HCT116 (cell line): ENCODE measurements at regions not wholly inside any gene's neighbourhood (a gene's known extent, or its start where the extent isn't known, plus 50 kb on each side); places are given as distances from the start of the nearest gene placed in this dataset.

Experiments
- ATAC-seq: fragments of 200-7000 bp; cut with Tn5 transposase; 2 replicates; pipeline ENCODE4 v1.9.1; 2020; ENCODE audit warnings: mild to moderate bottlenecking, moderate library complexity
- BruUV-seq: library from RNA; stranded (reverse); fragments of 400-500 nt; replicated peaks from 2 replicates; lab custom pipeline; 2021; lab: Mats Ljungman, UMichigan
- CTCF ChIA-PET: fragments of 300-600 bp; sonication (Branson Sonifier 250); formaldehyde crosslinking; loops from one replicate; lab custom pipeline; 2021; ENCODE audit warnings: antibody characterized with exemption; lab: Charles Lee
- POLR2A ChIA-PET: fragments of 300-600, 350-600 bp; sonication (Branson Sonifier 250); formaldehyde crosslinking; loops from one replicate; lab custom pipeline; 2021; ENCODE audit warnings: antibody characterized with exemption; lab: Charles Lee
- RAD21 ChIA-PET, 2 experiments: fragments of 300-600 bp; sonication (Branson Sonifier 250); formaldehyde crosslinking; loops; one replicate each; lab custom pipeline; 2023; ENCODE audit warnings: low total read pairs in 2 of 2; ENCODE audit not compliant: uncharacterized antibody in 2 of 2, unreplicated experiment in 2 of 2, low non-redundant PET in 1 of 2; lab: Charles Lee
- DNase-seq: peaks from one replicate; pipeline ENCODE4 v3.0.0-alpha.2; 2010; ENCODE audit warnings: low read depth, low spot score
- H2AFZ ChIP-seq: fragments of 200-600 bp; shearing (Covaris generic), sonication (generic); 2 replicates; pipeline ENCODE4 v1.6.1; 2017; ENCODE audit warnings: low read depth, mixed run types, mixed read lengths, antibody characterized with exemption, low read length; ENCODE audit not compliant: poor library complexity, severe bottlenecking
- H3K27ac ChIP-seq: 2 replicates; pipeline ENCODE4 v1.5.1; 2012; ENCODE audit warnings: low read depth, low read length
- H3K27me3 ChIP-seq: fragments of 200-600 bp; sonication (generic); 2 replicates; pipeline ENCODE4 v1.6.1; 2016; ENCODE audit warnings: mixed run types, low read length, mixed read lengths; ENCODE audit not compliant: insufficient read depth
- H3K36me3 ChIP-seq, 2 experiments: fragments of 200-500 bp in 1 of 2; fragments of 200-600 bp in 1 of 2; sonication (Bioruptor generic) in 1 of 2; sonication (generic) in 1 of 2; 2 replicates each; pipeline versions ENCODE4 v1.5.1 to v1.6.1; 2014 to 2016; ENCODE audit warnings: low read length in 2 of 2, inconsistent platforms in 1 of 2, mixed read lengths in 1 of 2, mixed run types in 1 of 2; ENCODE audit not compliant: insufficient read depth in 2 of 2, control insufficient read depth in 1 of 2
- H3K4me1 ChIP-seq, 2 experiments: fragments of 200-600 bp in 1 of 2; sonication (generic) in 1 of 2; 2 replicates each; pipeline versions ENCODE4 v1.5.1 to v1.6.1; 2012 to 2017; ENCODE audit warnings: low read length in 2 of 2, inconsistent platforms in 1 of 2, mild to moderate bottlenecking in 1 of 2, mixed read lengths in 1 of 2, mixed run types in 1 of 2, moderate library complexity in 1 of 2; ENCODE audit not compliant: insufficient read depth in 2 of 2, control insufficient read depth in 1 of 2
- H3K4me2 ChIP-seq: fragments of 200-600 bp; sonication (generic); 2 replicates; pipeline ENCODE4 v1.6.1; 2017; ENCODE audit warnings: mixed run types, low read length, mixed read lengths
- H3K4me3 ChIP-seq, 2 experiments: fragments of 200-600 bp in 1 of 2; sonication (generic) in 1 of 2; replicated peaks in 1 of 2; 2 replicates each; pipeline ENCODE4 v1.5.1; 2011 to 2016; ENCODE audit warnings: low read length in 2 of 2, control low read depth in 1 of 2, low read depth in 1 of 2, mild to moderate bottlenecking in 1 of 2, mixed read lengths in 1 of 2, mixed run types in 1 of 2
- H3K79me2 ChIP-seq: fragments of 200-600 bp; sonication (generic); 2 replicates; pipeline ENCODE4 v1.6.1; 2017; ENCODE audit warnings: mild to moderate bottlenecking, mixed run types, low read length, moderate library complexity, mixed read lengths; ENCODE audit not compliant: insufficient read depth
- H3K9ac ChIP-seq: fragments of 200-600 bp; sonication (generic); 2 replicates; pipeline ENCODE4 v1.6.1; 2016; ENCODE audit warnings: low read length, mixed read lengths
- H3K9me2 ChIP-seq: fragments of 200-600 bp; sonication (generic), shearing (Covaris generic); 2 replicates; pipeline ENCODE4 v1.6.1; 2017; ENCODE audit warnings: mixed run types, mild to moderate bottlenecking, moderate library complexity; ENCODE audit not compliant: insufficient read depth
- H3K9me3 ChIP-seq, 2 experiments: fragments of 200-500 bp in 1 of 2; fragments of 200-600 bp in 1 of 2; sonication (Bioruptor generic) in 1 of 2; sonication (generic) in 1 of 2; 2 replicates each; pipeline ENCODE4 v1.6.1; 2014 to 2017; ENCODE audit warnings: low read length in 2 of 2, mixed read lengths in 2 of 2, inconsistent platforms in 1 of 2, low read depth in 1 of 2, mild to moderate bottlenecking in 1 of 2, mixed run types in 1 of 2, moderate library complexity in 1 of 2; ENCODE audit not compliant: control insufficient read depth in 1 of 2, insufficient read depth in 1 of 2
- H4K20me1 ChIP-seq: fragments of 200-600 bp; sonication (generic), shearing (Covaris generic); 2 replicates; pipeline ENCODE4 v1.6.1; 2017; ENCODE audit warnings: mixed run types, mild to moderate bottlenecking, moderate library complexity; ENCODE audit not compliant: insufficient read depth
- ATF3 ChIP-seq: IDR thresholded peaks from 2 replicates; pipeline ENCODE4 v1.6.1; 2012
- CEBPB ChIP-seq: IDR thresholded peaks from 2 replicates; pipeline ENCODE4 v1.6.1; 2012; ENCODE audit warnings: low read depth
- CTCF ChIP-seq, 3 experiments: fragments of 200-600 bp in 1 of 3; sonication (generic) in 1 of 3; IDR thresholded peaks in 2 of 3; conservative IDR thresholded peaks in 1 of 3; 2 replicates each; pipeline ENCODE4 v1.5.1; 2012 to 2017; ENCODE audit warnings: low read depth in 2 of 3, low read length in 2 of 3, antibody characterized with exemption in 1 of 3, borderline replicate concordance in 1 of 3, control low read depth in 1 of 3, mild to moderate bottlenecking in 1 of 3, mixed read lengths in 1 of 3, mixed run types in 1 of 3, moderate library complexity in 1 of 3; ENCODE audit not compliant: insufficient read depth in 1 of 3
- EGR1 ChIP-seq: IDR thresholded peaks from 2 replicates; pipeline ENCODE4 v1.6.1; 2012; ENCODE audit warnings: low read depth
- ELF1 ChIP-seq: IDR thresholded peaks from 2 replicates; pipeline ENCODE4 v1.6.1; 2012; ENCODE audit warnings: low read depth, borderline replicate concordance
- EZH2 ChIP-seq: fragments of 200-600 bp; sonication (generic); IDR thresholded peaks from 2 replicates; pipeline ENCODE4 v1.6.1; 2017; ENCODE audit warnings: antibody characterized with exemption, mixed run types
- EZH2phosphoT487 ChIP-seq: fragments of 200-600 bp; IDR thresholded peaks from 2 replicates; pipeline ENCODE4 v1.6.1; 2018; ENCODE audit warnings: antibody characterized with exemption, borderline replicate concordance
- FOSL1 ChIP-seq: IDR thresholded peaks from 2 replicates; pipeline ENCODE4 v1.6.1; 2012; ENCODE audit warnings: low read depth
- JUND ChIP-seq: IDR thresholded peaks from 2 replicates; pipeline ENCODE4 v1.6.1; 2012
- MAX ChIP-seq: IDR thresholded peaks from 2 replicates; pipeline ENCODE4 v1.6.1; 2012
- POLR2AphosphoS5 ChIP-seq: IDR thresholded peaks from 2 replicates; pipeline ENCODE4 v1.6.1; 2011; ENCODE audit warnings: mild to moderate bottlenecking, low read depth, low read length, moderate library complexity
- RAD21 ChIP-seq: IDR thresholded peaks from 2 replicates; pipeline ENCODE4 v1.6.1; 2012; ENCODE audit warnings: low read depth, mild to moderate bottlenecking
- SIN3A ChIP-seq: IDR thresholded peaks from 2 replicates; pipeline ENCODE4 v1.6.1; 2012; ENCODE audit warnings: low read depth
- SP1 ChIP-seq: IDR thresholded peaks from 2 replicates; pipeline ENCODE4 v1.6.1; 2012; ENCODE audit warnings: low read depth
- SRF ChIP-seq: IDR thresholded peaks from 2 replicates; pipeline ENCODE4 v1.6.1; 2012; ENCODE audit warnings: low read depth
- TCF7L2 ChIP-seq: IDR thresholded peaks from 2 replicates; pipeline ENCODE4 v1.7.0; 2011; ENCODE audit warnings: borderline replicate concordance, inconsistent platforms; ENCODE audit not compliant: insufficient read depth, insufficient read length; ENCODE audit errors: extremely low read depth
- YY1 ChIP-seq: IDR thresholded peaks from 2 replicates; pipeline ENCODE4 v1.6.1; 2011; ENCODE audit warnings: low read length, low read depth, moderate library complexity, mild to moderate bottlenecking; ENCODE audit not compliant: insufficient replicate concordance; ENCODE audit errors: extremely low read depth
- ZBTB33 ChIP-seq: IDR thresholded peaks from 2 replicates; pipeline ENCODE4 v1.6.1; 2011; ENCODE audit warnings: mild to moderate bottlenecking, low read length, moderate library complexity; ENCODE audit not compliant: insufficient replicate concordance; ENCODE audit errors: extremely low read depth
- ZFX ChIP-seq: fragments of 450-650 bp; IDR thresholded peaks from 2 replicates; pipeline ENCODE4 v1.6.1; 2017
- ZNF274 ChIP-seq: fragments of 200-500 bp; sonication (Bioruptor generic); IDR thresholded peaks from 2 replicates; pipeline ENCODE4 v1.6.1; 2014; ENCODE audit warnings: mild to moderate bottlenecking, low read depth, low read length, inconsistent platforms
- intact Hi-C: fragments of 100-400 bp; cut with micrococcal nuclease; formaldehyde crosslinking; loops from 2 replicates; pipeline ENCODE4 v1.10.0; 2022

- Histone ChIP-seq H4K20me1 (no peaks in the 10 kb centered on the region), H2AFZ (no peak overlapping the region), H3K9ac (no peak overlapping the region), H3K9me2 (no peaks in the 10 kb centered on the region), H3K27me3 (no peaks in the 10 kb centered on the region), H3K27ac (no peak overlapping the region), H3K4me1 (no peaks in the 10 kb centered on the region), H3K36me3 (no peaks in the 10 kb centered on the region), H3K4me3 (no peak overlapping the region), H3K9me3 (no peaks in the 10 kb centered on the region), H3K4me2 (no peak overlapping the region), H3K79me2 (no peaks in the 10 kb centered on the region)
- BruUV-seq: no TSS peak
- intact Hi-C loops: no loop called here
- DNase-seq: no peak
- no peak for TF ChIP-seq CEBPB
- TF ChIP-seq MAX: no peak
- no peak for TF ChIP-seq FOSL1
- no peak for TF ChIP-seq EZH2
- no peak for TF ChIP-seq EGR1
- no peak for TF ChIP-seq TCF7L2
- no peak for TF ChIP-seq CTCF (IDR thresholded peaks at IDR 0.05 in 2 of 3, conservative IDR thresholded peaks at IDR 0.05 in 1 of 3; ENCODE audit: borderline replicate concordance in 1 of 3, insufficient read depth in 1 of 3, low read depth in 2 of 3, low read length in 2 of 3)
- no peak for TF ChIP-seq RAD21
- no peak for TF ChIP-seq ZNF274
- TF ChIP-seq SRF: no peak
- no peak for TF ChIP-seq YY1
- no peak for TF ChIP-seq ELF1
- TF ChIP-seq JUND: no peak
- TF ChIP-seq ZFX: no peak
- TF ChIP-seq ATF3: no peak
- TF ChIP-seq SIN3A: no peak
- TF ChIP-seq ZBTB33: no peak
- no peak for TF ChIP-seq SP1
- TF ChIP-seq POLR2AphosphoS5: no peak
- no peak for TF ChIP-seq EZH2phosphoT487
- ChIA-PET RAD21 (no interaction called here), CTCF (no interaction called here), POLR2A (no interaction called here)
- ATAC-seq: no peak
These were observed 146.0 kb upstream of the PTPRK start for GRCh38 chr6:128666405-128666804.
